ENCODE measurements at regions not wholly inside any gene's neighbourhood (a gene's known extent, or its start where the extent isn't known, plus 50 kb on each side); places are given as distances from the start of the nearest gene placed in this dataset.

GRCh38 chr18:24584813-24585212 is 124.4 kb downstream of the HRH4 start:
- H3K27me3 ChIP-seq (replicated peaks; ENCODE audit: insufficient read depth) = no peaks in the 10 kb centered on the region
- DNase-seq (ENCODE audit: low spot score) (no peak), ATAC-seq (ENCODE audit: insufficient number of reproducible peaks, low FRiP score, low read depth) (no peak)
- no peak for TF ChIP-seq CTCF (IDR thresholded peaks at IDR 0.05)
- no peak overlapping the region for H3K27ac ChIP-seq
- H3K36me3 ChIP-seq = no peaks in the 10 kb centered on the region
- H3K4me1 ChIP-seq (ENCODE audit: control insufficient read depth in 1 of 2, low read depth in 2 of 2) = no peaks in the 10 kb centered on the region
- H3K9me3 ChIP-seq = no peaks in the 10 kb centered on the region
- no peak overlapping the region for H3K4me3 ChIP-seq

GRCh38 chr18:24585996-24586566 is 125.6 kb downstream of the HRH4 start:
- Histone ChIP-seq H3K9me3 (no peaks in the 10 kb centered on the region), H3K27ac (no peak overlapping the region), H3K4me1 (ENCODE audit: control insufficient read depth in 1 of 2, low read depth in 2 of 2) (no peaks in the 10 kb centered on the region), H3K4me3 (no peak overlapping the region), H3K36me3 (no peaks in the 10 kb centered on the region), H3K27me3 (replicated peaks; ENCODE audit: insufficient read depth) (no peaks in the 10 kb centered on the region)
- DNase-seq (ENCODE audit: low spot score) (no peak), ATAC-seq (ENCODE audit: insufficient number of reproducible peaks, low FRiP score, low read depth) (no peak)
- TF ChIP-seq CTCF (IDR thresholded peaks at IDR 0.05) = no peak

GRCh38 chr18:24586662-24587360 is 126.4 kb downstream of the HRH4 start:
- Histone ChIP-seq H3K27me3 (replicated peaks; ENCODE audit: insufficient read depth) (no peaks in the 10 kb centered on the region), H3K36me3 (no peaks in the 10 kb centered on the region), H3K4me3 (no peak overlapping the region), H3K4me1 (ENCODE audit: control insufficient read depth in 1 of 2, low read depth in 2 of 2) (no peaks in the 10 kb centered on the region), H3K9me3 (no peaks in the 10 kb centered on the region), H3K27ac (no peak overlapping the region)
- TF ChIP-seq CTCF (IDR thresholded peaks at IDR 0.05) = no peak
- DNase-seq (ENCODE audit: low spot score) = no peak
- no peak for ATAC-seq (ENCODE audit: insufficient number of reproducible peaks, low FRiP score, low read depth)

GRCh38 chr18:24588440-24588839 is 128.0 kb downstream of the HRH4 start:
- no peaks in the 10 kb centered on the region for H3K27me3 ChIP-seq (replicated peaks; ENCODE audit: insufficient read depth)
- H3K36me3 ChIP-seq = no peaks in the 10 kb centered on the region
- H3K9me3 ChIP-seq = no peaks in the 10 kb centered on the region
- DNase-seq (ENCODE audit: low spot score) = no peak
- H3K4me1 ChIP-seq (ENCODE audit: control insufficient read depth in 1 of 2, low read depth in 2 of 2) = no peaks in the 10 kb centered on the region
- no peak for TF ChIP-seq CTCF (IDR thresholded peaks at IDR 0.05)
- no peak for ATAC-seq (ENCODE audit: insufficient number of reproducible peaks, low FRiP score, low read depth)
- H3K4me3 ChIP-seq = no peak overlapping the region
- H3K27ac ChIP-seq = no peak overlapping the region

DNA sequence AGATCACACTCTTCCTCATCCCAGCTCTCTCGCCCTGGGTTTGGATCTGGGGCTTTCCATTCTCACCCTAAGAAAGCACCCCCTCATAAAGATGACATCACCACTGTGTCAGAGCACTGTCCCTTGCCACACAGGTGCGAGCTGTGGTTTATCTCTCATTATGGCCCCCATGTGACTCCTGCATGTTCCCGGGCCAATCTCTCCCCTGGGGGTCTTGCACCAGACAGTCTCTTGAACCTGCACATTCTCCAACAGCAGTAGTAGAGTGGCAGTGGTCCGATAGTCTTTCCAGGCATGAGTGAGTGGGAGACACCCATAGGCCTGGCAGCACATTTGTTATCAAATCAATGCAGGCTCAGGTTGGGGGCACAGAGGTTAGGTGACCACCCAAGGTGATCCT is 130.5 kb downstream of the HRH4 start:
- Histone ChIP-seq H3K4me3 (no peak overlapping the region), H3K27me3 (replicated peaks; ENCODE audit: insufficient read depth) (no peaks in the 10 kb centered on the region), H3K36me3 (no peaks in the 10 kb centered on the region), H3K4me1 (ENCODE audit: control insufficient read depth in 1 of 2, low read depth in 2 of 2) (no peaks in the 10 kb centered on the region), H3K9me3 (no peaks in the 10 kb centered on the region), H3K27ac (no peak overlapping the region)
- ATAC-seq (ENCODE audit: insufficient number of reproducible peaks, low FRiP score, low read depth) (no peak), DNase-seq (ENCODE audit: low spot score) (no peak)
- no peak for TF ChIP-seq CTCF (IDR thresholded peaks at IDR 0.05)

All from thoracic aorta (tissue), 2 donors.